IMR-90 (cell line): ENCODE measurements at regions not wholly inside any gene's neighbourhood (a gene's known extent, or its start where the extent isn't known, plus 50 kb on each side); places are given as distances from the start of the nearest gene placed in this dataset.

Experiments
- ATAC-seq: fragments of 200-7000 bp; cut with Tn5 transposase; 2 replicates; pipeline ENCODE4 v1.9.1; 2020; ENCODE audit warnings: low read depth, mild to moderate bottlenecking, moderate library complexity
- BruUV-seq: library from RNA; stranded (reverse); fragments of 400-500 nt; replicated peaks from 2 replicates; lab custom pipeline; 2021; lab: Mats Ljungman, UMichigan
- CTCF ChIA-PET: fragments of 300-600 bp; formaldehyde crosslinking; extraction: SDS; loops from one replicate; lab custom pipeline; 2021; ENCODE audit warnings: antibody characterized with exemption; lab: Yijun Ruan, JAX
- POLR2A ChIA-PET: fragments of 300-600 bp; sonication (Branson Sonifier 250); formaldehyde crosslinking; loops from one replicate; lab custom pipeline; 2022; ENCODE audit warnings: antibody characterized with exemption; ENCODE audit not compliant: unreplicated experiment; lab: Charles Lee
- DNase-seq: peaks from one replicate; pipeline ENCODE4 v3.0.0; 2013
- H2AFZ ChIP-seq: replicated peaks from 2 replicates; pipeline ENCODE3; 2013; ENCODE audit warnings: low read length, mild to moderate bottlenecking; ENCODE audit not compliant: poor library complexity
- H2AK5ac ChIP-seq: 2 replicates; pipeline ENCODE4 v1.6.1; 2013; ENCODE audit warnings: low read depth, low read length, inconsistent platforms
- H2AK9ac ChIP-seq: replicated peaks from 2 replicates; pipeline ENCODE3; 2013; ENCODE audit warnings: mild to moderate bottlenecking, low read depth, low read length, moderate library complexity; ENCODE audit not compliant: poor library complexity
- H2BK120ac ChIP-seq: 2 replicates; pipeline ENCODE4 v1.6.1; 2013; ENCODE audit warnings: low read depth, low read length, inconsistent platforms
- H2BK15ac ChIP-seq: 3 replicates; pipeline ENCODE4 v1.6.1; 2013; ENCODE audit warnings: low read depth, low read length, inconsistent platforms
- H2BK20ac ChIP-seq: 2 replicates; pipeline ENCODE4 v1.6.1; 2013; ENCODE audit warnings: low read depth, mild to moderate bottlenecking, inconsistent platforms, low read length, moderate library complexity
- H2BK5ac ChIP-seq: 2 replicates; pipeline ENCODE4 v1.6.1; 2013; ENCODE audit warnings: mild to moderate bottlenecking, low read depth, low read length, inconsistent platforms; ENCODE audit not compliant: poor library complexity, severe bottlenecking
- H3K14ac ChIP-seq: replicated peaks from 2 replicates; pipeline ENCODE4 v1.6.1; 2013; ENCODE audit warnings: low read depth, low read length, inconsistent platforms
- H3K18ac ChIP-seq: 2 replicates; pipeline ENCODE4 v1.6.1; 2013; ENCODE audit warnings: low read depth, low read length, control low read depth
- H3K23ac ChIP-seq: 2 replicates; pipeline ENCODE4 v1.6.1; 2013; ENCODE audit warnings: low read depth, low read length, inconsistent platforms
- H3K27ac ChIP-seq: 2 replicates; pipeline ENCODE4 v1.5.1; 2013; ENCODE audit warnings: mild to moderate bottlenecking, control low read depth, low read length; ENCODE audit not compliant: insufficient read depth
- H3K27me3 ChIP-seq: 2 replicates; pipeline ENCODE4 v1.6.1; 2013; ENCODE audit warnings: low read length; ENCODE audit not compliant: control insufficient read depth, insufficient read depth
- H3K36me3 ChIP-seq: 2 replicates; pipeline ENCODE4 v1.6.1; 2013; ENCODE audit warnings: low read length, mixed read lengths; ENCODE audit not compliant: control insufficient read depth, insufficient read depth
- H3K4ac ChIP-seq: 2 replicates; pipeline ENCODE4 v1.6.1; 2013; ENCODE audit warnings: low read depth, low read length, inconsistent platforms
- H3K4me1 ChIP-seq: 2 replicates; pipeline ENCODE4 v1.6.1; 2013; ENCODE audit warnings: low read length, mixed read lengths; ENCODE audit not compliant: control insufficient read depth, insufficient read depth
- H3K4me2 ChIP-seq: 2 replicates; pipeline ENCODE4 v1.6.1; 2013; ENCODE audit warnings: low read depth, mild to moderate bottlenecking, control low read depth, low read length, moderate library complexity
- H3K4me3 ChIP-seq: 2 replicates; pipeline ENCODE4 v1.5.1; 2013; ENCODE audit warnings: low read depth, mild to moderate bottlenecking, control low read depth, low read length, moderate library complexity; ENCODE audit not compliant: insufficient read depth
- H3K56ac ChIP-seq: 2 replicates; pipeline ENCODE4 v1.6.1; 2013; ENCODE audit warnings: low read length, inconsistent platforms; ENCODE audit not compliant: insufficient read depth; ENCODE audit errors: extremely low read depth
- H3K79me1 ChIP-seq, 2 experiments: 2 replicates each; pipeline ENCODE4 v1.6.1; 2013; ENCODE audit warnings: low read length in 2 of 2, inconsistent platforms in 1 of 2, low read depth in 1 of 2
- H3K9ac ChIP-seq: 2 replicates; pipeline ENCODE4 v1.6.1; 2013; ENCODE audit warnings: low read depth, low read length, control low read depth
- H3K9me1 ChIP-seq: 2 replicates; pipeline ENCODE4 v1.6.1; 2013; ENCODE audit warnings: low read length, inconsistent platforms; ENCODE audit not compliant: insufficient read depth
- H3K9me3 ChIP-seq: 2 replicates; pipeline ENCODE4 v1.6.1; 2013; ENCODE audit warnings: low read length; ENCODE audit not compliant: control insufficient read depth, insufficient read depth
- H4K20me1 ChIP-seq: 2 replicates; pipeline ENCODE4 v1.6.1; 2013; ENCODE audit warnings: low read length, inconsistent platforms; ENCODE audit not compliant: insufficient read depth
- H4K5ac ChIP-seq: 2 replicates; pipeline ENCODE4 v1.6.1; 2013; ENCODE audit warnings: mild to moderate bottlenecking, low read depth, low read length, control low read depth
- H4K8ac ChIP-seq, 2 experiments: 2 replicates each; pipeline ENCODE4 v1.6.1; 2013; ENCODE audit warnings: low read depth in 2 of 2, low read length in 2 of 2, control low read depth in 1 of 2, inconsistent platforms in 1 of 2
- H4K91ac ChIP-seq: 2 replicates; pipeline ENCODE4 v1.6.1; 2013; ENCODE audit warnings: low read depth, low read length, inconsistent platforms; ENCODE audit not compliant: insufficient read depth
- CHD1 ChIP-seq: IDR thresholded peaks from 2 replicates; pipeline ENCODE4 v1.6.1; 2012; ENCODE audit warnings: low read depth, low read length, improper control_type of control experiment
- CTCF ChIP-seq: conservative IDR thresholded peaks from 2 replicates; pipeline ENCODE4 v1.5.1; 2012; ENCODE audit warnings: mild to moderate bottlenecking, low read depth, low read length, improper control_type of control experiment
- FOS ChIP-seq: fragments of 150-350 bp; IDR thresholded peaks from 2 replicates; pipeline ENCODE4 v1.6.1; 2016; ENCODE audit warnings: low read depth, low read length
- POLR2A ChIP-seq: IDR thresholded peaks from 2 replicates; pipeline ENCODE4 v1.6.1; 2012; ENCODE audit warnings: mild to moderate bottlenecking, low read depth, low read length
- RAD21 ChIP-seq: IDR thresholded peaks from 2 replicates; pipeline ENCODE4 v1.6.1; 2012; ENCODE audit warnings: low read length, improper control_type of control experiment
- RCOR1 ChIP-seq: IDR thresholded peaks from 2 replicates; pipeline ENCODE4 v1.6.1; 2012; ENCODE audit warnings: mild to moderate bottlenecking, low read length, improper control_type of control experiment; ENCODE audit not compliant: insufficient replicate concordance
- RFX5 ChIP-seq: IDR thresholded peaks from 2 replicates; pipeline ENCODE4 v1.8.0; 2012; ENCODE audit warnings: low read depth, mild to moderate bottlenecking, low read length, moderate library complexity
- WGBS, 2 experiments: methylation state at CpG; one replicate each; pipeline versions ENCODE4 v1.1.5 to v1.1.7; 2013; ENCODE audit warnings: missing lambda C conversion rate in 2 of 2; ENCODE audit not compliant: insufficient read length in 1 of 2; ENCODE audit errors: extremely low coverage in 2 of 2; 5-methylcytosine and 5-hydroxymethylcytosine counted together
- dilution Hi-C: fragments of 300-500 bp; cut with HindIII; formaldehyde crosslinking; loops from one replicate; pipeline ENCODE4 v1.14.3; 2018; ENCODE audit warnings: low sequenced_read_pairs; ENCODE audit not compliant: unreplicated experiment
- in situ Hi-C: fragments of 300-500 bp; cut with MboI; formaldehyde crosslinking; loops from 3 replicates; pipeline ENCODE4 v1.14.3; 2019; ENCODE audit warnings: low sequenced_read_pairs, inconsistent platforms, mixed read lengths
- intact Hi-C: fragments of 100-400 bp; cut with micrococcal nuclease; formaldehyde crosslinking; loops from 2 replicates; pipeline ENCODE4 v1.10.0; 2022
- TF ChIP-seq, protein P1 (sequence below): fragments of 150-350 bp; IDR thresholded peaks from 2 replicates; pipeline ENCODE4 v1.6.1; 2016; ENCODE audit warnings: low read depth, mild to moderate bottlenecking, low read length, moderate library complexity, borderline replicate concordance

GRCh38 chr6:141316236-141316635, 816.5 kb upstream of the GJE1 start:
- dilution Hi-C loops = no loop called here

More at GRCh38 chr6:141316236-141316635, 816.5 kb upstream of the GJE1 start:
- Histone ChIP-seq H2BK20ac (no peak overlapping the region), H2BK120ac (no peak overlapping the region), H3K4me1 (peaks cover under 1% of the 10 kb centered on the region; the same call in 1 of the 2 replicates), H3K9me3 (no peaks in the 10 kb centered on the region), H3K27ac (no peak overlapping the region), H3K36me3 (no peaks in the 10 kb centered on the region), H4K8ac (no peak overlapping the region), H3K27me3 (no peaks in the 10 kb centered on the region), H2BK5ac (no peak overlapping the region), H3K18ac (no peak overlapping the region), H3K56ac (no peak overlapping the region), H2AK9ac (no peak overlapping the region), H3K9me1 (no peaks in the 10 kb centered on the region), H3K9ac (no peak overlapping the region), H3K4ac (no peak overlapping the region), H3K23ac (no peak overlapping the region), H4K5ac (no peak overlapping the region), H2AK5ac (no peak overlapping the region), H4K20me1 (no peaks in the 10 kb centered on the region), H3K4me2 (no peak overlapping the region), H3K4me3 (no peak overlapping the region), H3K79me1 (no peaks in the 10 kb centered on the region), H3K14ac (no peak overlapping the region), H2BK15ac (no peak overlapping the region), H2AFZ (no peak overlapping the region), H4K91ac (no peak overlapping the region)
- intact Hi-C loops = no loop called here
- BruUV-seq = no TSS peak
- POLR2A ChIA-PET = no interaction called here
- DNase-seq = no peak
- TF ChIP-seq CTCF = no peak
- TF ChIP-seq CHD1 = no peak
- no peak for TF ChIP-seq FOS
- TF ChIP-seq RCOR1 = no peak
- TF ChIP-seq POLR2A = no peak
- TF ChIP-seq, protein P1, sequence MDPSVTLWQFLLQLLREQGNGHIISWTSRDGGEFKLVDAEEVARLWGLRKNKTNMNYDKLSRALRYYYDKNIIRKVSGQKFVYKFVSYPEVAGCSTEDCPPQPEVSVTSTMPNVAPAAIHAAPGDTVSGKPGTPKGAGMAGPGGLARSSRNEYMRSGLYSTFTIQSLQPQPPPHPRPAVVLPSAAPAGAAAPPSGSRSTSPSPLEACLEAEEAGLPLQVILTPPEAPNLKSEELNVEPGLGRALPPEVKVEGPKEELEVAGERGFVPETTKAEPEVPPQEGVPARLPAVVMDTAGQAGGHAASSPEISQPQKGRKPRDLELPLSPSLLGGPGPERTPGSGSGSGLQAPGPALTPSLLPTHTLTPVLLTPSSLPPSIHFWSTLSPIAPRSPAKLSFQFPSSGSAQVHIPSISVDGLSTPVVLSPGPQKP = no peak
- TF ChIP-seq RAD21 = no peak
- TF ChIP-seq RFX5 = no peak
- no peak for ATAC-seq
- in situ Hi-C loops = no loop called here
- no CpG with 5 or more reads among the region's 5 CpGs for WGBS, 2 experiments
- CTCF ChIA-PET = no interaction called here
